Erythroblast (primary cell): ENCODE measurements at regions not wholly inside any gene's neighbourhood (a gene's known extent, or its start where the extent isn't known, plus 50 kb on each side); places are given as distances from the start of the nearest gene placed in this dataset.

Experiments
- GATA1 ChIP-seq: IDR thresholded peaks from 2 replicates; pipeline ENCODE4 v1.6.1; 2011; ENCODE audit warnings: low read depth, mild to moderate bottlenecking, control low read depth, low read length, moderate library complexity
- POLR2A ChIP-seq: IDR thresholded peaks from 2 replicates; pipeline ENCODE4 v1.6.1; 2011; ENCODE audit warnings: mild to moderate bottlenecking, low read length

GRCh38 chr13:53873558-53873957, 844.9 kb downstream of the OLFM4 start:
- TF ChIP-seq POLR2A (no peak), GATA1 (no peak)
